ENCODE measurements at regions not wholly inside any gene's neighbourhood (a gene's known extent, or its start where the extent isn't known, plus 50 kb on each side); places are given as distances from the start of the nearest gene placed in this dataset.

DNA sequence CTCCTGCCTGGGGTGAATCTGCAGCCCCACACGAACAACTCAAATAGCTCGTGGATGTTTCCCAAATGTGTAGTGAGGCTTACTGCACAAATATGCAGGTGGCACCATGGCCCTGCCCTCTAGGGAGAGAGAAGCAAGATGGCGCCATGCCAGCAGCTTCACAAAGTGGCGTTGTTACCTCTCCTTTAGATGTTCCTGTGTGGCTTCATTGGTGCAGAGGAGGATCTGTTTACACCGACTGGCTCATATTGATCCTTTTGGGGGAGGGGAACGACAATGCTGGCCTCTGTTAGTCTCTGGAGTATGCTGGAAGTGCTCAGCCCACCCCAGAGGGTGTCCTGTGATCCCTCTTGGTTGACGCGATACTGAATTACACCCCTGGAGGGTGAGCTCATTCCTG is 99.5 kb upstream of the GATA6 start (continued):
- TF ChIP-seq, protein P1, sequence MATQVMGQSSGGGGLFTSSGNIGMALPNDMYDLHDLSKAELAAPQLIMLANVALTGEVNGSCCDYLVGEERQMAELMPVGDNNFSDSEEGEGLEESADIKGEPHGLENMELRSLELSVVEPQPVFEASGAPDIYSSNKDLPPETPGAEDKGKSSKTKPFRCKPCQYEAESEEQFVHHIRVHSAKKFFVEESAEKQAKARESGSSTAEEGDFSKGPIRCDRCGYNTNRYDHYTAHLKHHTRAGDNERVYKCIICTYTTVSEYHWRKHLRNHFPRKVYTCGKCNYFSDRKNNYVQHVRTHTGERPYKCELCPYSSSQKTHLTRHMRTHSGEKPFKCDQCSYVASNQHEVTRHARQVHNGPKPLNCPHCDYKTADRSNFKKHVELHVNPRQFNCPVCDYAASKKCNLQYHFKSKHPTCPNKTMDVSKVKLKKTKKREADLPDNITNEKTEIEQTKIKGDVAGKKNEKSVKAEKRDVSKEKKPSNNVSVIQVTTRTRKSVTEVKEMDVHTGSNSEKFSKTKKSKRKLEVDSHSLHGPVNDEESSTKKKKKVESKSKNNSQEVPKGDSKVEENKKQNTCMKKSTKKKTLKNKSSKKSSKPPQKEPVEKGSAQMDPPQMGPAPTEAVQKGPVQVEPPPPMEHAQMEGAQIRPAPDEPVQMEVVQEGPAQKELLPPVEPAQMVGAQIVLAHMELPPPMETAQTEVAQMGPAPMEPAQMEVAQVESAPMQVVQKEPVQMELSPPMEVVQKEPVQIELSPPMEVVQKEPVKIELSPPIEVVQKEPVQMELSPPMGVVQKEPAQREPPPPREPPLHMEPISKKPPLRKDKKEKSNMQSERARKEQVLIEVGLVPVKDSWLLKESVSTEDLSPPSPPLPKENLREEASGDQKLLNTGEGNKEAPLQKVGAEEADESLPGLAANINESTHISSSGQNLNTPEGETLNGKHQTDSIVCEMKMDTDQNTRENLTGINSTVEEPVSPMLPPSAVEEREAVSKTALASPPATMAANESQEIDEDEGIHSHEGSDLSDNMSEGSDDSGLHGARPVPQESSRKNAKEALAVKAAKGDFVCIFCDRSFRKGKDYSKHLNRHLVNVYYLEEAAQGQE (IDR thresholded peaks at IDR 0.05; ENCODE audit: low read depth), result no peak
- TF ChIP-seq POLR2A (IDR thresholded peaks at IDR 0.05; ENCODE audit: borderline replicate concordance, extremely low read depth, insufficient read depth, insufficient read length) (no peak), TCF7L2 (IDR thresholded peaks at IDR 0.05; ENCODE audit: borderline replicate concordance, extremely low read depth, insufficient read depth, insufficient read length) (no peak), ELF1 (IDR thresholded peaks at IDR 0.05; ENCODE audit: borderline replicate concordance, low read depth) (no peak), SRF (IDR thresholded peaks at IDR 0.05; ENCODE audit: low read depth) (no peak), YY1 (IDR thresholded peaks at IDR 0.05; ENCODE audit: extremely low read depth, insufficient replicate concordance, low read depth, low read length) (no peak), EGR1 (IDR thresholded peaks at IDR 0.05; ENCODE audit: low read depth) (no peak)

DNA sequence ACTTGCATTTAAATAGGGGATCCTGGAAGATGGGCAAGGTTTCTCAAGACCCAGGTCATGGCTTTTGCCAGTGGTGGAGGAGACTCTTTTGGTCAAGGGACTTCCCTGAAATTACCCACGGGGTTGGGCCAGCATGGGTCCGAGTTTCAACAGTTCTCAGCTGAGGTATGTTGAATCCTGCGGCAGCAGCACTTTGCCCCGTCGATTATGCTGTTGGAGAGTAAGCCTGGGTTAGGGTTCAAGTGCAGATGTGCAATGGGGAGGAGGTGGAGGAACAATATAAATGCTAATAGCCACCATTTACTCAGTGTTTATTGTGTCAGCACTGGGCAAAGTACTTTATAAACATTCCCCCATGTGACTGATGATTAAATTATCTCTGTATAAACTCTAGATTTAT is 96.0 kb upstream of the GATA6 start:
- POLR2A ChIA-PET, result no interaction called here
- Histone ChIP-seq H3K79me2 (ENCODE audit: insufficient read depth, low read length) (no peaks in the 10 kb centered on the region), H3K36me3 (ENCODE audit: control insufficient read depth in 1 of 2, insufficient read depth in 2 of 2, low read length in 2 of 2) (no peaks in the 10 kb centered on the region), H3K27ac (ENCODE audit: low read depth, low read length) (no peak overlapping the region), H3K27me3 (ENCODE audit: insufficient read depth, low read length) (no peaks in the 10 kb centered on the region), H3K4me3 (replicated peaks in 1 of 2; ENCODE audit: low read depth in 1 of 2, low read length in 2 of 2) (no peak overlapping the region), H2AFZ (ENCODE audit: low read depth, low read length, poor library complexity, severe bottlenecking) (no peak overlapping the region), H3K9ac (ENCODE audit: low read length) (no peak overlapping the region), H3K4me1 (ENCODE audit: control insufficient read depth in 1 of 2, insufficient read depth in 2 of 2, low read length in 2 of 2) (no peaks in the 10 kb centered on the region), H3K9me3 (ENCODE audit: control insufficient read depth in 1 of 2, insufficient read depth in 1 of 2, low read depth in 1 of 2, low read length in 2 of 2) (no peaks in the 10 kb centered on the region), H3K9me2 (ENCODE audit: insufficient read depth) (no peaks in the 10 kb centered on the region), H4K20me1 (ENCODE audit: insufficient read depth) (no peaks in the 10 kb centered on the region), H3K4me2 (ENCODE audit: low read length) (no peak overlapping the region)
- CTCF ChIA-PET, result interaction anchor here (1.0 kb wide), 1 partner anchor 490 kb away, joined by 3 read pairs; no protein-coding TSS in a partner anchor
- intact Hi-C loops (cut with micrococcal nuclease), result no loop called here
- RAD21 ChIA-PET (ENCODE audit: low non-redundant PET in 1 of 2, low total read pairs in 2 of 2, uncharacterized antibody in 2 of 2, unreplicated experiment in 2 of 2), result no interaction called here
- DNase-seq (ENCODE audit: low read depth, low spot score) (no peak), ATAC-seq (no peak)
- TF ChIP-seq SRF (IDR thresholded peaks at IDR 0.05; ENCODE audit: low read depth), result no peak
- TF ChIP-seq, protein P1 (IDR thresholded peaks at IDR 0.05; ENCODE audit: low read depth), result no peak
- BruUV-seq (replicated peaks), result no TSS peak

Measured in HCT116 (cell line).